ENCODE measurements at regions not wholly inside any gene's neighbourhood (a gene's known extent, or its start where the extent isn't known, plus 50 kb on each side); places are given as distances from the start of the nearest gene placed in this dataset.
"Not testable (repeated sequence)": the region's sequence is repeated elsewhere in the genome, so short reads cannot be mapped to it uniquely, and the experiment has no call there.

DNA sequence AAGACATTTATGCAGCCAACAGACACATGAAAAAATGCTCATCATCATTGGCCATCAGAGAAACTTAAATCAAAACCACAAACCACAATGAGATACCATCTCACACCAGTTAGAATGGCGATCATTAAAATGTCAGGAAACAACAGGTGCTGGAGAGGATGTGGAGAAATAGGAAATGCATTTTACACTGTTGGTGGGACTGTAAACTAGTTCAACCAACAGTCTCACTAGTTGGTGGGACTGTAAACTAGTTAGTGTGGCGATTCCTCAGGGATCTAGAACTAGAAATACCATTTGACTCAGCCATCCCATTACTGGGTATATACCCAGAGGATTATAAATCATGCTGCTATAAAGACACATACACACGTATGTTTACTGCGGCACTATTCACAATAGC lies 518.8 kb downstream of the MMUT start:
- TF ChIP-seq POLR2A (IDR thresholded peaks at IDR 0.05), result not testable (repeated sequence)
- TF ChIP-seq, protein P1, sequence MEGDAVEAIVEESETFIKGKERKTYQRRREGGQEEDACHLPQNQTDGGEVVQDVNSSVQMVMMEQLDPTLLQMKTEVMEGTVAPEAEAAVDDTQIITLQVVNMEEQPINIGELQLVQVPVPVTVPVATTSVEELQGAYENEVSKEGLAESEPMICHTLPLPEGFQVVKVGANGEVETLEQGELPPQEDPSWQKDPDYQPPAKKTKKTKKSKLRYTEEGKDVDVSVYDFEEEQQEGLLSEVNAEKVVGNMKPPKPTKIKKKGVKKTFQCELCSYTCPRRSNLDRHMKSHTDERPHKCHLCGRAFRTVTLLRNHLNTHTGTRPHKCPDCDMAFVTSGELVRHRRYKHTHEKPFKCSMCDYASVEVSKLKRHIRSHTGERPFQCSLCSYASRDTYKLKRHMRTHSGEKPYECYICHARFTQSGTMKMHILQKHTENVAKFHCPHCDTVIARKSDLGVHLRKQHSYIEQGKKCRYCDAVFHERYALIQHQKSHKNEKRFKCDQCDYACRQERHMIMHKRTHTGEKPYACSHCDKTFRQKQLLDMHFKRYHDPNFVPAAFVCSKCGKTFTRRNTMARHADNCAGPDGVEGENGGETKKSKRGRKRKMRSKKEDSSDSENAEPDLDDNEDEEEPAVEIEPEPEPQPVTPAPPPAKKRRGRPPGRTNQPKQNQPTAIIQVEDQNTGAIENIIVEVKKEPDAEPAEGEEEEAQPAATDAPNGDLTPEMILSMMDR (IDR thresholded peaks at IDR 0.05), result not testable (repeated sequence)

Data from testis (tissue), 2 donors.